Neural cell (in vitro differentiated cells): ENCODE measurements at regions not wholly inside any gene's neighbourhood (a gene's known extent, or its start where the extent isn't known, plus 50 kb on each side); places are given as distances from the start of the nearest gene placed in this dataset.

ENCODE experiments used
- H2AFZ ChIP-seq: fragments of 200-600, 300-800 bp; sonication (generic), shearing (Covaris generic); 2 replicates; pipeline ENCODE4 v1.6.0; 2014; ENCODE audit warnings: low read depth, mild to moderate bottlenecking, antibody characterized with exemption, low read length, moderate library complexity
- H3F3A ChIP-seq: fragments of 200-600 bp; shearing (Covaris generic); 2 replicates; pipeline ENCODE4 v1.6.1; 2016; ENCODE audit warnings: mild to moderate bottlenecking, moderate library complexity, mixed read lengths, antibody characterized with exemption, low read length; ENCODE audit not compliant: insufficient read depth, poor library complexity, severe bottlenecking
- H3K27ac ChIP-seq: fragments of 200-600, 300-800 bp; sonication (generic), shearing (Covaris generic); 2 replicates; pipeline ENCODE4 v1.5.1; 2014; ENCODE audit warnings: mild to moderate bottlenecking, low read length, moderate library complexity
- H3K27me3 ChIP-seq: fragments of 300-800, 200-600 bp; sonication (generic), shearing (Covaris generic); 2 replicates; pipeline ENCODE4 v1.6.0; 2014; ENCODE audit warnings: mild to moderate bottlenecking, low read depth, low read length, moderate library complexity; ENCODE audit not compliant: insufficient read depth
- H3K36me3 ChIP-seq: fragments of 300-800, 200-600 bp; sonication (generic), shearing (Covaris generic); 2 replicates; pipeline ENCODE4 v1.5.1; 2014; ENCODE audit warnings: mild to moderate bottlenecking, antibody characterized with exemption, low read length, moderate library complexity; ENCODE audit not compliant: insufficient read depth
- H3K4me2 ChIP-seq: fragments of 300-800, 200-600 bp; sonication (generic), shearing (Covaris generic); 2 replicates; pipeline ENCODE4 v1.6.0; 2014; ENCODE audit warnings: mild to moderate bottlenecking, low read length
- H3K4me3 ChIP-seq: fragments of 300-800, 200-600 bp; sonication (generic), shearing (Covaris generic); 2 replicates; pipeline ENCODE4 v1.5.1; 2014; ENCODE audit warnings: mild to moderate bottlenecking, low read length, moderate library complexity
- H3K79me2 ChIP-seq: fragments of 200-600 bp; shearing (Covaris generic); replicated peaks from 2 replicates; pipeline ENCODE4 v1.6.0; 2014; ENCODE audit warnings: mild to moderate bottlenecking, low read length, moderate library complexity; ENCODE audit not compliant: insufficient read depth
- H3K9ac ChIP-seq: fragments of 300-800, 200-600 bp; sonication (generic), shearing (Covaris generic); 2 replicates; pipeline ENCODE4 v1.6.1; 2016; ENCODE audit warnings: mild to moderate bottlenecking, low read length, mixed read lengths
- H3K9me2 ChIP-seq: fragments of 200-600 bp; shearing (Covaris generic); 2 replicates; pipeline ENCODE4 v1.6.1; 2016; ENCODE audit warnings: mild to moderate bottlenecking, low read length, mixed read lengths; ENCODE audit not compliant: insufficient read depth
- H3K9me3 ChIP-seq: fragments of 200-600, 300-800 bp; sonication (generic), shearing (Covaris generic); 2 replicates; pipeline ENCODE4 v1.6.1; 2016; ENCODE audit warnings: mild to moderate bottlenecking, mixed run types, low read length, moderate library complexity, mixed read lengths
- H4K20me1 ChIP-seq: fragments of 200-600 bp; shearing (Covaris generic); 2 replicates; pipeline ENCODE4 v1.6.1; 2016; ENCODE audit warnings: mild to moderate bottlenecking, mixed run types; ENCODE audit not compliant: insufficient read depth
- EZH2 ChIP-seq: fragments of 200-600, 300-800 bp; shearing (Covaris generic), sonication (generic); IDR thresholded peaks from 2 replicates; pipeline ENCODE4 v1.6.1; 2014; ENCODE audit warnings: antibody characterized with exemption, low read length, borderline replicate concordance, mild to moderate bottlenecking; ENCODE audit not compliant: insufficient read depth, poor library complexity, severe bottlenecking
- MXI1 ChIP-seq: fragments of 450-650 bp; conservative IDR thresholded peaks from 2 replicates; pipeline ENCODE4 v1.6.1; 2014; ENCODE audit warnings: antibody characterized with exemption, mild to moderate bottlenecking; ENCODE audit not compliant: poor library complexity, severe bottlenecking
- POLR2AphosphoS5 ChIP-seq: IDR thresholded peaks from 2 replicates; pipeline ENCODE4 v1.6.1; 2012
- RAD21 ChIP-seq: fragments of 450-650 bp; conservative IDR thresholded peaks from 2 replicates; pipeline ENCODE4 v1.6.1; 2014; ENCODE audit warnings: antibody characterized with exemption, mild to moderate bottlenecking, moderate library complexity
- SMC3 ChIP-seq: fragments of 450-650 bp; conservative IDR thresholded peaks from 2 replicates; pipeline ENCODE4 v1.6.1; 2014; ENCODE audit warnings: antibody characterized with exemption, mild to moderate bottlenecking, moderate library complexity; ENCODE audit not compliant: poor library complexity
- TAF1 ChIP-seq: IDR thresholded peaks from 2 replicates; pipeline ENCODE4 v1.6.1; 2012; ENCODE audit warnings: low read depth
- TF ChIP-seq, protein P1 (sequence below): IDR thresholded peaks from 2 replicates; pipeline ENCODE4 v1.6.1; 2012; ENCODE audit warnings: borderline replicate concordance
- TF ChIP-seq, protein P2 (sequence below): fragments of 450-650 bp; IDR thresholded peaks from 2 replicates; pipeline ENCODE4 v1.5.1; 2014; ENCODE audit warnings: antibody characterized with exemption, mild to moderate bottlenecking, moderate library complexity; ENCODE audit not compliant: poor library complexity, severe bottlenecking

DNA sequence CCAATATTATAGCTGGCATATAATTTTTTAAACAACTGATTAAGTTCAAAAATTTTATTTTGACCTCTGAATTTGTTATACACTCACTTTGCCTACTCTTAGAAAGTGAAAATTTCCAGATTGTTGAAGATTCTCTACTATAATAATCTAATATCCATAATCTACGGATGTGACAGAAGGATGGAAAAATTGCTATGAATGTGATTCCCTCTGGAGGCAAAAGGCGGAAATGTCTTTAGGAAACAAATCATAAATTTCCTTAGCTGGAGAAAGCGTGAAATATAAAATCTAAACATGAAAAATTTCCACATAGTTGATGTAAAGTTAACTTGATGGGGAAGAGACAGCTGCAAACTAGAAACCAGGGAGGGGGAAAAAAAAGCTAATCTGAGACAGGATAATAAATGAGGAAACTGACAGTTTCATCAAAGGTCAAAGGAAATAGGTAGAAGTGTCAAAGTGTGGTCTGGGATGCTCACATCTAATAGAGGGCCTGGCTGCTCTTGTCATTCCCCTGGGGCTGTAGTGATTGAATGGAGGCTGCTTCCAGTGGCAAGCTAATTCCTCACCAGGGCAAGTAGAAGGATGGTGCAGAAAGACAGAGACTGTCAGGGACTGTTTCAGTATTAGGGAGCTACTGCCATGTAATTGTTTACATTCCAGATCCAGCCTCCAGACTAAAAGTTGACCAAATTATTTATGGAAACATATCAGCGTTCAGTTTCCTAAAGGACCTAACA is 264.5 kb downstream of the SDHAF3 start:
- peak overlapping the region; percentile 24 for H3K4me2 ChIP-seq
- TF ChIP-seq RAD21 (peak; percentile 47), TAF1 (no peak)
- TF ChIP-seq, protein P1, sequence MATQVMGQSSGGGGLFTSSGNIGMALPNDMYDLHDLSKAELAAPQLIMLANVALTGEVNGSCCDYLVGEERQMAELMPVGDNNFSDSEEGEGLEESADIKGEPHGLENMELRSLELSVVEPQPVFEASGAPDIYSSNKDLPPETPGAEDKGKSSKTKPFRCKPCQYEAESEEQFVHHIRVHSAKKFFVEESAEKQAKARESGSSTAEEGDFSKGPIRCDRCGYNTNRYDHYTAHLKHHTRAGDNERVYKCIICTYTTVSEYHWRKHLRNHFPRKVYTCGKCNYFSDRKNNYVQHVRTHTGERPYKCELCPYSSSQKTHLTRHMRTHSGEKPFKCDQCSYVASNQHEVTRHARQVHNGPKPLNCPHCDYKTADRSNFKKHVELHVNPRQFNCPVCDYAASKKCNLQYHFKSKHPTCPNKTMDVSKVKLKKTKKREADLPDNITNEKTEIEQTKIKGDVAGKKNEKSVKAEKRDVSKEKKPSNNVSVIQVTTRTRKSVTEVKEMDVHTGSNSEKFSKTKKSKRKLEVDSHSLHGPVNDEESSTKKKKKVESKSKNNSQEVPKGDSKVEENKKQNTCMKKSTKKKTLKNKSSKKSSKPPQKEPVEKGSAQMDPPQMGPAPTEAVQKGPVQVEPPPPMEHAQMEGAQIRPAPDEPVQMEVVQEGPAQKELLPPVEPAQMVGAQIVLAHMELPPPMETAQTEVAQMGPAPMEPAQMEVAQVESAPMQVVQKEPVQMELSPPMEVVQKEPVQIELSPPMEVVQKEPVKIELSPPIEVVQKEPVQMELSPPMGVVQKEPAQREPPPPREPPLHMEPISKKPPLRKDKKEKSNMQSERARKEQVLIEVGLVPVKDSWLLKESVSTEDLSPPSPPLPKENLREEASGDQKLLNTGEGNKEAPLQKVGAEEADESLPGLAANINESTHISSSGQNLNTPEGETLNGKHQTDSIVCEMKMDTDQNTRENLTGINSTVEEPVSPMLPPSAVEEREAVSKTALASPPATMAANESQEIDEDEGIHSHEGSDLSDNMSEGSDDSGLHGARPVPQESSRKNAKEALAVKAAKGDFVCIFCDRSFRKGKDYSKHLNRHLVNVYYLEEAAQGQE = peak; percentile 33
- TF ChIP-seq, protein P2, sequence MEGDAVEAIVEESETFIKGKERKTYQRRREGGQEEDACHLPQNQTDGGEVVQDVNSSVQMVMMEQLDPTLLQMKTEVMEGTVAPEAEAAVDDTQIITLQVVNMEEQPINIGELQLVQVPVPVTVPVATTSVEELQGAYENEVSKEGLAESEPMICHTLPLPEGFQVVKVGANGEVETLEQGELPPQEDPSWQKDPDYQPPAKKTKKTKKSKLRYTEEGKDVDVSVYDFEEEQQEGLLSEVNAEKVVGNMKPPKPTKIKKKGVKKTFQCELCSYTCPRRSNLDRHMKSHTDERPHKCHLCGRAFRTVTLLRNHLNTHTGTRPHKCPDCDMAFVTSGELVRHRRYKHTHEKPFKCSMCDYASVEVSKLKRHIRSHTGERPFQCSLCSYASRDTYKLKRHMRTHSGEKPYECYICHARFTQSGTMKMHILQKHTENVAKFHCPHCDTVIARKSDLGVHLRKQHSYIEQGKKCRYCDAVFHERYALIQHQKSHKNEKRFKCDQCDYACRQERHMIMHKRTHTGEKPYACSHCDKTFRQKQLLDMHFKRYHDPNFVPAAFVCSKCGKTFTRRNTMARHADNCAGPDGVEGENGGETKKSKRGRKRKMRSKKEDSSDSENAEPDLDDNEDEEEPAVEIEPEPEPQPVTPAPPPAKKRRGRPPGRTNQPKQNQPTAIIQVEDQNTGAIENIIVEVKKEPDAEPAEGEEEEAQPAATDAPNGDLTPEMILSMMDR = peak; percentile 44

DNA sequence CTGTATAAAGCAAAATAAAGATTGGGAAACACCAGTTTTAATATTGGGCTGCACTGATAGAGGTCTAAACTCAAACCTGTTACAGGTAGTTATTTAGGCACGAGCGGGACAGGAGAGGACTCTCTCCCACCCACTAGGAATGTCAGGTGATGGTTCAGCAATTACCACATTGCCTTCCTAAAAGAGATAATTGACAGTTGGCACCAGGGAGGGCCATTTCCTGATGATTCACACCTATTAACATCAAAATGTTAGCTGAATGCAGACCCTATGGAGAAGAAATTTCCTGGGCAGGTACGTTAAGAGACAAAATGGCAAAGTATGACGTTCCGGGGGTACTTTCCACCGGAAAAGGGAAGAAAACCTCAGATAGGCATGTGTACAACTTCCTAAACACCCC is 272.6 kb downstream of the SDHAF3 start:
- H4K20me1 ChIP-seq = no peaks in the 10 kb centered on the region
- H2AFZ ChIP-seq = no peak overlapping the region
- no peak overlapping the region for H3K4me2 ChIP-seq
- no peak overlapping the region for H3K9ac ChIP-seq
- no peak overlapping the region for H3K4me3 ChIP-seq
- H3K9me2 ChIP-seq = no peaks in the 10 kb centered on the region
- no peaks in the 10 kb centered on the region for H3K79me2 ChIP-seq
- no peaks in the 10 kb centered on the region for H3K9me3 ChIP-seq
- no peak overlapping the region for H3K27ac ChIP-seq
- H3F3A ChIP-seq = no peaks in the 10 kb centered on the region
- H3K27me3 ChIP-seq = no peaks in the 10 kb centered on the region
- no peaks in the 10 kb centered on the region for H3K36me3 ChIP-seq
- TF ChIP-seq RAD21 (no peak), MXI1 (no peak), POLR2AphosphoS5 (no peak), SMC3 (no peak), TAF1 (no peak), EZH2 (no peak)
- TF ChIP-seq, protein P1 = no peak
- TF ChIP-seq, protein P2 = no peak

More for the DNA sequence above, 264.5 kb downstream of the SDHAF3 start:
- Histone ChIP-seq H3K4me3 (no peak overlapping the region), H3K79me2 (no peaks in the 10 kb centered on the region), H3K9me2 (no peaks in the 10 kb centered on the region), H3K36me3 (no peaks in the 10 kb centered on the region), H3K27ac (no peak overlapping the region), H2AFZ (no peak overlapping the region), H3F3A (no peaks in the 10 kb centered on the region), H3K27me3 (no peaks in the 10 kb centered on the region), H3K9me3 (no peaks in the 10 kb centered on the region), H3K9ac (no peak overlapping the region), H4K20me1 (no peaks in the 10 kb centered on the region)
